ENCODE measurements at regions not wholly inside any gene's neighbourhood (a gene's known extent, or its start where the extent isn't known, plus 50 kb on each side); places are given as distances from the start of the nearest gene placed in this dataset.

- TF ChIP-seq EZH2phosphoT487 (IDR thresholded peaks at IDR 0.05; ENCODE audit: low read depth) (no peak), CTCF (IDR thresholded peaks at IDR 0.05; ENCODE audit: low read depth, low read length) (no peak)
Observed at GRCh38 chr16:86988920-86989696, 328.1 kb downstream of the C16orf95 start.
